Dendritic cell treated with granulocyte-macrophage colony-stimulating factor and Interleukin-4, amounts not matched to agents 40 ng/mL and 50 ng/mL, for 4 days (primary cell): ENCODE measurements at regions not wholly inside any gene's neighbourhood (a gene's known extent, or its start where the extent isn't known, plus 50 kb on each side); places are given as distances from the start of the nearest gene placed in this dataset.

Experiments used
- H3K27ac Mint-ChIP-seq: one replicate; pipeline ENCODE4 v1.8.0; 2022; ENCODE audit warnings: mild to moderate bottlenecking, mixed read lengths
- H3K27me3 Mint-ChIP-seq: one replicate; pipeline ENCODE4 v1.8.0; 2022; ENCODE audit warnings: mild to moderate bottlenecking, mixed read lengths
- H3K36me3 Mint-ChIP-seq: one replicate; pipeline ENCODE4 v1.8.0; 2022; ENCODE audit warnings: low read depth, mixed read lengths
- H3K4me1 Mint-ChIP-seq: one replicate; pipeline ENCODE4 v1.8.0; 2022; ENCODE audit warnings: low read depth, mixed read lengths
- H3K4me3 Mint-ChIP-seq: one replicate; pipeline ENCODE4 v1.8.0; 2022; ENCODE audit warnings: mild to moderate bottlenecking, moderate library complexity, mixed read lengths
- H3K9me3 Mint-ChIP-seq: one replicate; pipeline ENCODE4 v1.8.0; 2022; ENCODE audit warnings: mixed read lengths
- intact Hi-C: fragments of 100-400 bp; cut with micrococcal nuclease; formaldehyde crosslinking; loops from one replicate; pipeline ENCODE4 v1.15.0; 2022

GRCh38 chr13:22047785-22048104 lies 376.9 kb downstream of the FGF9 start:
- Mint-ChIP-seq H3K27me3 (no peaks in the 10 kb centered on the region), H3K4me1 (no peaks in the 10 kb centered on the region), H3K9me3 (no peaks in the 10 kb centered on the region), H3K4me3 (no peak overlapping the region), H3K27ac (no peak overlapping the region), H3K36me3 (no peaks in the 10 kb centered on the region)
- intact Hi-C loops = no loop called here

GRCh38 chr13:22049384-22049783 lies 378.5 kb downstream of the FGF9 start:
- no peaks in the 10 kb centered on the region for H3K27me3 Mint-ChIP-seq
- no peaks in the 10 kb centered on the region for H3K36me3 Mint-ChIP-seq
- no peak overlapping the region for H3K27ac Mint-ChIP-seq
- H3K4me3 Mint-ChIP-seq = no peak overlapping the region
- H3K9me3 Mint-ChIP-seq = no peaks in the 10 kb centered on the region
- H3K4me1 Mint-ChIP-seq = no peaks in the 10 kb centered on the region
- intact Hi-C loops = no loop called here

- intact Hi-C loops = no loop called here
- Mint-ChIP-seq H3K4me3 (no peak overlapping the region), H3K36me3 (no peaks in the 10 kb centered on the region), H3K27me3 (peaks cover 2% of the 10 kb centered on the region), H3K9me3 (no peaks in the 10 kb centered on the region), H3K4me1 (no peaks in the 10 kb centered on the region), H3K27ac (no peak overlapping the region)
Observed at GRCh38 chr13:22050951-22051563, 380.2 kb downstream of the FGF9 start.

- no peaks in the 10 kb centered on the region for H3K4me1 Mint-ChIP-seq
- intact Hi-C loops = no loop called here
- H3K27me3 Mint-ChIP-seq = peaks cover 2% of the 10 kb centered on the region
- H3K9me3 Mint-ChIP-seq = no peaks in the 10 kb centered on the region
- H3K27ac Mint-ChIP-seq = no peak overlapping the region
- no peak overlapping the region for H3K4me3 Mint-ChIP-seq
- H3K36me3 Mint-ChIP-seq = no peaks in the 10 kb centered on the region
Observed at GRCh38 chr13:22053053-22053452, 382.2 kb downstream of the FGF9 start.

GRCh38 chr13:22055259-22055658 lies 384.4 kb downstream of the FGF9 start:
- Mint-ChIP-seq H3K4me3 (no peak overlapping the region), H3K27me3 (peaks cover 2% of the 10 kb centered on the region), H3K4me1 (no peaks in the 10 kb centered on the region), H3K36me3 (no peaks in the 10 kb centered on the region), H3K27ac (no peak overlapping the region), H3K9me3 (no peaks in the 10 kb centered on the region)
- intact Hi-C loops = no loop called here

GRCh38 chr13:22060187-22060586 lies 389.3 kb downstream of the FGF9 start:
- peaks cover 4% of the 10 kb centered on the region for H3K27me3 Mint-ChIP-seq
- no peaks in the 10 kb centered on the region for H3K9me3 Mint-ChIP-seq
- no peak overlapping the region for H3K4me3 Mint-ChIP-seq
- H3K4me1 Mint-ChIP-seq = peaks cover 4% of the 10 kb centered on the region
- intact Hi-C loops = no loop called here
- no peak overlapping the region for H3K27ac Mint-ChIP-seq
- no peaks in the 10 kb centered on the region for H3K36me3 Mint-ChIP-seq

- Mint-ChIP-seq H3K4me1 (peaks cover 4% of the 10 kb centered on the region), H3K27ac (no peak overlapping the region), H3K9me3 (no peaks in the 10 kb centered on the region), H3K4me3 (no peak overlapping the region), H3K36me3 (no peaks in the 10 kb centered on the region), H3K27me3 (peaks cover 2% of the 10 kb centered on the region)
- intact Hi-C loops = no loop called here
Observed at GRCh38 chr13:22061371-22061805, 390.5 kb downstream of the FGF9 start.

GRCh38 chr13:22061806-22062391 lies 391.0 kb downstream of the FGF9 start:
- Mint-ChIP-seq H3K4me1 (peaks cover 4% of the 10 kb centered on the region), H3K27me3 (peaks cover 2% of the 10 kb centered on the region), H3K9me3 (no peaks in the 10 kb centered on the region), H3K27ac (no peak overlapping the region), H3K36me3 (no peaks in the 10 kb centered on the region), H3K4me3 (no peak overlapping the region)
- intact Hi-C loops = no loop called here

- Mint-ChIP-seq H3K27me3 (peaks cover 2% of the 10 kb centered on the region), H3K4me3 (no peak overlapping the region), H3K4me1 (peaks cover 4% of the 10 kb centered on the region), H3K36me3 (no peaks in the 10 kb centered on the region), H3K27ac (no peak overlapping the region), H3K9me3 (no peaks in the 10 kb centered on the region)
- intact Hi-C loops = no loop called here
Observed at GRCh38 chr13:22062478-22063205, 391.8 kb downstream of the FGF9 start.

- no peak overlapping the region for H3K27ac Mint-ChIP-seq
- no peaks in the 10 kb centered on the region for H3K9me3 Mint-ChIP-seq
- H3K4me3 Mint-ChIP-seq = no peak overlapping the region
- intact Hi-C loops = no loop called here
- peaks cover 2% of the 10 kb centered on the region for H3K27me3 Mint-ChIP-seq
- no peaks in the 10 kb centered on the region for H3K36me3 Mint-ChIP-seq
- H3K4me1 Mint-ChIP-seq = peaks cover 4% of the 10 kb centered on the region
Observed at GRCh38 chr13:22063416-22064124, 392.7 kb downstream of the FGF9 start.

- H3K36me3 Mint-ChIP-seq = no peaks in the 10 kb centered on the region
- intact Hi-C loops = no loop called here
- H3K4me3 Mint-ChIP-seq = no peak overlapping the region
- peaks cover 2% of the 10 kb centered on the region for H3K27me3 Mint-ChIP-seq
- H3K27ac Mint-ChIP-seq = no peak overlapping the region
- peaks cover 4% of the 10 kb centered on the region for H3K4me1 Mint-ChIP-seq
- no peaks in the 10 kb centered on the region for H3K9me3 Mint-ChIP-seq
Observed at GRCh38 chr13:22064854-22065620, 394.2 kb downstream of the FGF9 start.

- H3K36me3 Mint-ChIP-seq = no peaks in the 10 kb centered on the region
- H3K9me3 Mint-ChIP-seq = no peaks in the 10 kb centered on the region
- H3K4me3 Mint-ChIP-seq = no peak overlapping the region
- no peak overlapping the region for H3K27ac Mint-ChIP-seq
- no peaks in the 10 kb centered on the region for H3K4me1 Mint-ChIP-seq
- intact Hi-C loops = no loop called here
- peaks cover 3% of the 10 kb centered on the region for H3K27me3 Mint-ChIP-seq
Observed at GRCh38 chr13:22073718-22074117, 402.8 kb downstream of the FGF9 start.

GRCh38 chr13:22074403-22074802 lies 403.5 kb downstream of the FGF9 start:
- H3K4me3 Mint-ChIP-seq = no peak overlapping the region
- intact Hi-C loops = no loop called here
- no peaks in the 10 kb centered on the region for H3K36me3 Mint-ChIP-seq
- peaks cover 3% of the 10 kb centered on the region for H3K27me3 Mint-ChIP-seq
- no peaks in the 10 kb centered on the region for H3K9me3 Mint-ChIP-seq
- H3K4me1 Mint-ChIP-seq = no peaks in the 10 kb centered on the region
- no peak overlapping the region for H3K27ac Mint-ChIP-seq

GRCh38 chr13:22076658-22077057 lies 405.8 kb downstream of the FGF9 start:
- Mint-ChIP-seq H3K36me3 (no peaks in the 10 kb centered on the region), H3K27me3 (peaks cover 5% of the 10 kb centered on the region), H3K4me1 (no peaks in the 10 kb centered on the region), H3K27ac (no peak overlapping the region), H3K4me3 (no peak overlapping the region), H3K9me3 (peaks cover 8% of the 10 kb centered on the region)
- intact Hi-C loops = no loop called here
